Sciatic nerve (tissue), 2 donors: ENCODE measurements at regions not wholly inside any gene's neighbourhood (a gene's known extent, or its start where the extent isn't known, plus 50 kb on each side); places are given as distances from the start of the nearest gene placed in this dataset.

Experiments
- ATAC-seq: fragments of 200-7000 bp; cut with Tn5 transposase; one replicate; pipeline ENCODE4 v1.9.1; 2020; ENCODE audit warnings: mild to moderate bottlenecking, moderate library complexity
- DNase-seq: peaks from one replicate; pipeline ENCODE4 v3.0.0-alpha.2; 2020; ENCODE audit warnings: low spot score
- intact Hi-C: fragments of 100-400 bp; cut with DNase I; formaldehyde crosslinking; loops from one replicate; pipeline ENCODE4 v1.14.2; 2022
- donor health status: DM: no; HTN: no; CAD: no.
- donor health status: DM: no; HTN: no; CAD: no.

DNA sequence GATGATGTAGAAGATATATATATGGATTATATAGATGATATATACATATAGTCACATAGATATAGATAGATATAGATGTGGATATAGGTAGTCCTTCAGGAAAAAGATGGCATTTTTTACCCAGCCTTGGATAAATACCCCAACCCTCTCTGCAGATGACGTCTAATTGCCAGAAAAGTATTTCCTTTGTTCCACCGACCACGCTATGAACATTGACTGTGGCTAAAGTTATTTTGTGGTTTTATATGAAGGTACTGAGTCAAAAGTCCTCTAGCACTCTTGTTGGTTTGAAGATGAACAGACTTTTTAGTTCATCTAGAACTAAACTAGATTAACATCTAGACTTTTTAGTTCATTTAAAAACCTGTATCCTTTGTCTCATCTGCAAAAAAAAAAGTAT is 207.7 kb downstream of the PLOD2 start:
- ATAC-seq (no peak), DNase-seq (no peak)
- intact Hi-C loops: no loop called here

GRCh38 chr3:145959457-145960088 is 201.4 kb downstream of the PLOD2 start:
- intact Hi-C loops: no loop called here
- ATAC-seq (no peak), DNase-seq (no peak)

DNA sequence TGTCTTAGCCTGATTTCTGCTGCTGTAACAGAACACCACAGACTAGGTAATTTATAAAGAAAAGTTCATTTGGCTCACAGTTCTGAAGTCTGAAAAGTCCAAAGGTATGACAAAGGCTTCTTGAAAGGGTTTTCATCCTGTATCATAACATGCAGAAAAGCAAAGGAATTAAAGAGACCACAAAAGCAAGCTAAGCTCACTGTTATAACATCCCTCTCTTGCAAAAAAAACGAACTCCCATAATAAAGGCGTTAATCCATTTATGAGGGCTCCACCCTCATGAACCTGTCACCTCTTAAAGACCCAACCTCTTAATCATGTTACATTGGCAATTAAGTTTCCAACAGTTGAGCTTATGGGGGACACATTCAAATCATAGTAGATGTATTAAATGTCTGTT is 197.9 kb downstream of the PLOD2 start:
- intact Hi-C loops: no loop called here
- no peak for DNase-seq

DNA sequence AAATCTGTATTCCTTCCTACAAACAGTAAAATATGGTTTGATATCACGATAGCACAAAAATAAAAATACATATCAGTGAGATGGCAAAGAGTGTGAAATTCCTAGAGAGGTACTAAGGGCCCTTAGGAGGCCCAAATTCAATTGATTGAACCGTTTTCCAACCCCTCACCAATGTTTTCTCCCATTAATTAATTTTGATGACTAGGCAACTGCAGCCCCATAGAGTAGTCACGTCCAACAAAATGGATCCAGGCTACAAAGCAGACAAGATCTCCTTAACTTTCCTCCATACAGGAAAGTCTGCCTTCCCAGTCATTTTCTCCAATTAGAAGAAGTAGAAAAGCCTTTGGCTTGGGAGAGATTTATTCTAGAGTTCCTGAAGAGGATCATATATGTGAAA is 193.9 kb downstream of the PLOD2 start:
- ATAC-seq (no peak), DNase-seq (no peak)
- intact Hi-C loops: no loop called here

More for the DNA sequence above, 197.9 kb downstream of the PLOD2 start:
- ATAC-seq: no peak

GRCh38 chr3:145971186-145971585 is 189.8 kb downstream of the PLOD2 start:
- no peak for DNase-seq
- ATAC-seq: no peak
- intact Hi-C loops: no loop called here

DNA sequence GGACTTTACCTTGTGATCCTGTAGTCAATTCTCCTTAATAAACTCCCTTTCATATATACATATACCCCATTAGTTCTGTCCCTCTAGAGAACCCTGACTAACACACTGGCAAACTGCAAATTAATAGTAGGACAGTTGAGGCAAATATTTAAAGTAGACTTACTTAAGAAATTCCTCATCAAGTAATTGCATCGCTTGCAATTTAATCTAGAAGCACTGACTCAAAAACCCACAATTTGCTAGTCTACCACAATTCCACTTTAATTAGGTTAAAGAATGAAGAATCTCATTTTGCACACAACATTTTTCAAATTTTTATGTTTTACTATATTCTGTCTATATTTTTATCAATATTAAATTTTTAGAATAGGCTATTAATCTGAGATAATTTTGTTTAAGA is 188.1 kb downstream of the PLOD2 start:
- DNase-seq: no peak
- intact Hi-C loops: no loop called here
- ATAC-seq: no peak

GRCh38 chr3:145981056-145981455 is 179.9 kb downstream of the PLOD2 start:
- intact Hi-C loops: no loop called here
- no peak for DNase-seq
- no peak for ATAC-seq

DNA sequence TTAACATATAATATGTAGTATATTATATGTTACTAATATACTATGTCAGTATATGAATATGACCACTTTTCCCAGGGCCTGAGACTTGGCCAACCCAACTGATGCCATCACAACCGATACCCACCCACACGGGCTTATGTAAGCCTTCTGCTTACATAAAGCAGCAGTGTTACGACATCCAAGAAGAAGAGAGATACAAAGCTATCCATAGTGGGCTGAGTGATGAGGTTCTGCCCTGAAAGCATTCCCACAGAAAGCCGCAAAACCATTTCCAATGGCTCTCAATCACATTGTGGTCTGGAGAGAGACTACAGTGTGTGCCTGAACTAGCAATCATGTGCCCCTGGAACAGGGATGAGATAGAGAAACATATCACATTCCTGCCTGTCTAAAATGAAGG is 177.9 kb downstream of the PLOD2 start:
- ATAC-seq (no peak), DNase-seq (no peak)
- intact Hi-C loops: no loop called here
